ENCODE measurements at regions not wholly inside any gene's neighbourhood (a gene's known extent, or its start where the extent isn't known, plus 50 kb on each side); places are given as distances from the start of the nearest gene placed in this dataset.
"Not testable (repeated sequence)": the region's sequence is repeated elsewhere in the genome, so short reads cannot be mapped to it uniquely, and the experiment has no call there.

GRCh38 chr11:22479971-22480720, 142.0 kb downstream of the SLC17A6 start:
- DNase-seq: no peak

GRCh38 chr11:22479208-22479607, 141.0 kb downstream of the SLC17A6 start:
- DNase-seq: no peak

GRCh38 chr11:22478169-22478568, 140.0 kb downstream of the SLC17A6 start:
- DNase-seq: no peak

GRCh38 chr11:22477312-22477711, 139.1 kb downstream of the SLC17A6 start:
- DNase-seq: no peak

- no peak for DNase-seq
Observed at GRCh38 chr11:22476589-22476988, 138.4 kb downstream of the SLC17A6 start.

GRCh38 chr11:22474616-22475015, 136.4 kb downstream of the SLC17A6 start:
- DNase-seq: no peak

- no peak for DNase-seq
Observed at GRCh38 chr11:22473586-22473985, 135.4 kb downstream of the SLC17A6 start.

GRCh38 chr11:22472306-22472705, 134.1 kb downstream of the SLC17A6 start:
- DNase-seq: no peak

GRCh38 chr11:22471385-22471784, 133.2 kb downstream of the SLC17A6 start:
- DNase-seq: no peak

- DNase-seq: no peak
Observed at GRCh38 chr11:22467741-22468140, 129.6 kb downstream of the SLC17A6 start.

- no peak for DNase-seq
Observed at GRCh38 chr11:22467248-22467647, 129.1 kb downstream of the SLC17A6 start.

- no peak for DNase-seq
Observed at GRCh38 chr11:22466809-22467208, 128.6 kb downstream of the SLC17A6 start.

- no peak for DNase-seq
Observed at GRCh38 chr11:22466351-22466750, 128.2 kb downstream of the SLC17A6 start.

GRCh38 chr11:22465620-22466019, 127.4 kb downstream of the SLC17A6 start:
- DNase-seq: no peak

GRCh38 chr11:22461626-22462025, 123.4 kb downstream of the SLC17A6 start:
- no peak for DNase-seq

- no peak for DNase-seq
Observed at GRCh38 chr11:22460181-22460580, 122.0 kb downstream of the SLC17A6 start.

GRCh38 chr11:22459048-22459447, 120.9 kb downstream of the SLC17A6 start:
- DNase-seq: no peak

GRCh38 chr11:22458161-22458560, 120.0 kb downstream of the SLC17A6 start:
- DNase-seq: no peak

- no peak for DNase-seq
Observed at GRCh38 chr11:22456993-22457762, 119.0 kb downstream of the SLC17A6 start.

- no peak for DNase-seq
Observed at GRCh38 chr11:22454461-22455090, 116.4 kb downstream of the SLC17A6 start.

GRCh38 chr11:22449441-22449840, 111.3 kb downstream of the SLC17A6 start:
- no peak for DNase-seq

GRCh38 chr11:22444076-22444475, 105.9 kb downstream of the SLC17A6 start:
- no peak for DNase-seq

- DNase-seq: no peak
Observed at GRCh38 chr11:22441831-22442230, 103.7 kb downstream of the SLC17A6 start.

GRCh38 chr11:22435582-22435981, 97.4 kb downstream of the SLC17A6 start:
- not testable (repeated sequence) for DNase-seq

Data from hematopoietic multipotent progenitor cell treated with erythropoietin and hydrocortisone succinate and interleukin-3 and kit ligand, for 6 days (in vitro differentiated cells).